DND-41 (cell line): ENCODE measurements at regions not wholly inside any gene's neighbourhood (a gene's known extent, or its start where the extent isn't known, plus 50 kb on each side); places are given as distances from the start of the nearest gene placed in this dataset.

ENCODE experiments used
- ATAC-seq: fragments of 200-7000 bp; cut with Tn5 transposase; 3 replicates; pipeline ENCODE4 v1.9.1; 2021; ENCODE audit warnings: low read depth; ENCODE audit not compliant: insufficient read depth
- DNase-seq: peaks from one replicate; pipeline ENCODE4 v3.0.0-alpha.2; 2020
- H2AFZ ChIP-seq: 2 replicates; pipeline ENCODE4 v1.6.0; 2012; ENCODE audit warnings: low read depth, low read length
- H3K27ac ChIP-seq: 2 replicates; pipeline ENCODE4 v1.5.1; 2012; ENCODE audit warnings: low read length, inconsistent platforms
- H3K27me3 ChIP-seq: fragments of 200-600 bp; sonication (generic); 2 replicates; pipeline ENCODE4 v1.6.0; 2012; ENCODE audit warnings: low read length, mild to moderate bottlenecking, inconsistent platforms; ENCODE audit not compliant: insufficient read depth, poor library complexity
- H3K36me3 ChIP-seq: 2 replicates; pipeline ENCODE4 v1.5.1; 2012; ENCODE audit warnings: low read length, inconsistent platforms; ENCODE audit not compliant: insufficient read depth
- H3K4me1 ChIP-seq: 2 replicates; pipeline ENCODE4 v1.5.1; 2012; ENCODE audit warnings: mild to moderate bottlenecking, low read length; ENCODE audit not compliant: insufficient read depth
- H3K4me2 ChIP-seq: 2 replicates; pipeline ENCODE4 v1.6.0; 2012; ENCODE audit warnings: mild to moderate bottlenecking, moderate library complexity, low read length, inconsistent platforms; ENCODE audit not compliant: insufficient read depth
- H3K4me3 ChIP-seq, 2 experiments: fragments of 200-600 bp in 1 of 2; shearing (Covaris generic) in 1 of 2; 2 replicates each; pipeline ENCODE4 v1.5.1; 2012 to 2016; ENCODE audit warnings: inconsistent platforms in 2 of 2, low read length in 2 of 2, mild to moderate bottlenecking in 2 of 2, low read depth in 1 of 2, moderate library complexity in 1 of 2
- H3K79me2 ChIP-seq: 2 replicates; pipeline ENCODE4 v1.6.0; 2012; ENCODE audit warnings: low read length, inconsistent platforms; ENCODE audit not compliant: insufficient read depth
- H3K9ac ChIP-seq: 2 replicates; pipeline ENCODE4 v1.6.0; 2012; ENCODE audit warnings: low read depth, mild to moderate bottlenecking, inconsistent platforms, low read length, moderate library complexity
- H3K9me3 ChIP-seq: 2 replicates; pipeline ENCODE4 v1.5.1; 2012; ENCODE audit warnings: low read length, moderate library complexity, mild to moderate bottlenecking, inconsistent platforms; ENCODE audit not compliant: insufficient read depth, severe bottlenecking
- H4K20me1 ChIP-seq: 2 replicates; pipeline ENCODE4 v1.6.0; 2012; ENCODE audit warnings: low read length; ENCODE audit not compliant: insufficient read depth
- CTCF ChIP-seq: IDR thresholded peaks from 2 replicates; pipeline ENCODE4 v1.5.1; 2012; ENCODE audit warnings: borderline replicate concordance, low read length, moderate library complexity, mild to moderate bottlenecking; ENCODE audit not compliant: poor library complexity, severe bottlenecking; ENCODE audit errors: extremely low read depth
- EZH2 ChIP-seq: IDR thresholded peaks from 3 replicates; pipeline ENCODE4 v1.6.1; 2012; ENCODE audit warnings: borderline replicate concordance, low read depth, mild to moderate bottlenecking, moderate library complexity, low read length, inconsistent platforms; ENCODE audit not compliant: severe bottlenecking

- DNase-seq (no peak), ATAC-seq (no peak)
- Histone ChIP-seq H3K9ac (no peak overlapping the region), H3K4me1 (no peaks in the 10 kb centered on the region), H3K79me2 (no peaks in the 10 kb centered on the region), H2AFZ (no peak overlapping the region), H4K20me1 (peaks cover 5% of the 10 kb centered on the region), H3K27ac (no peak overlapping the region), H3K36me3 (no peaks in the 10 kb centered on the region), H3K4me3 (no peak overlapping the region), H3K4me2 (no peak overlapping the region), H3K27me3 (peaks cover 44% of the 10 kb centered on the region), H3K9me3 (no peaks in the 10 kb centered on the region)
- no peak for TF ChIP-seq EZH2
- no peak for TF ChIP-seq CTCF
These were observed 214.5 kb downstream of the TEX29 start for GRCh38 chr13:111534751-111535522.

- H3K9me3 ChIP-seq = no peaks in the 10 kb centered on the region
- H2AFZ ChIP-seq = no peak overlapping the region
- H3K27ac ChIP-seq = no peak overlapping the region
- no peak overlapping the region for H3K9ac ChIP-seq
- ATAC-seq (no peak), DNase-seq (no peak)
- no peaks in the 10 kb centered on the region for H3K4me1 ChIP-seq
- no peak overlapping the region for H3K4me2 ChIP-seq
- peaks cover 8% of the 10 kb centered on the region for H4K20me1 ChIP-seq
- H3K4me3 ChIP-seq = no peak overlapping the region
- no peak for TF ChIP-seq EZH2
- no peak for TF ChIP-seq CTCF
- H3K79me2 ChIP-seq = no peaks in the 10 kb centered on the region
- H3K36me3 ChIP-seq = no peaks in the 10 kb centered on the region
- H3K27me3 ChIP-seq = peaks cover 44% of the 10 kb centered on the region
These were observed 215.0 kb downstream of the TEX29 start for GRCh38 chr13:111535523-111535811.

DNA sequence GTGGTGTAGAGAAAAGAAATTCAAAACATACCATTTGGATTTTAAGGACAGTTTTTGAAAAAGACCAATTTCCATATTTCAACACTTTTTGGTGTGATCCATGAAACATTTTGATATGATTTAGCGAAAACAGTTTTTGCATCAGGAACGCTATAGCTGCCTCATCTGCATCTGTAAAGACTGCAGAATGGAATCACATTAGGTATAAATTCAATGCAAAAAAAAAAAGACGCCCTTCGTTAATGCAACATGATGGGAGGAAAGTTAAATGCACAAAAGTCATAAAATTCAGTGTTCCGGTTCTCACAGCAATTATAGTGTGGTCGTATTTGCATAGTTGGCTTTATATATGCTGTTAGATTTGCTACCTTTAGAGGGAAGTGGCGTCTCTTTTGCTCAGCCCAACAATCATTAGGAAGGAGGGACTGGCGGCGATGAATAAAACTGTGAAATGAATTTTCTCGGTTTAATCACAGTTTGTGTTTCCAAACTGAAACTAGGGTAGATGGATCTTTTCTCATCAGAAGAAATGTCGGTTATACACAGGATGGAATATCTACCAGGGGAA lies 215.7 kb downstream of the TEX29 start:
- Histone ChIP-seq H3K27ac (no peak overlapping the region), H3K4me2 (no peak overlapping the region), H3K4me3 (no peak overlapping the region), H3K36me3 (no peaks in the 10 kb centered on the region), H3K27me3 (peaks cover 44% of the 10 kb centered on the region), H2AFZ (no peak overlapping the region), H3K9me3 (no peaks in the 10 kb centered on the region), H4K20me1 (peaks cover 8% of the 10 kb centered on the region; the same call in 1 of the 2 replicates), H3K9ac (no peak overlapping the region), H3K4me1 (no peaks in the 10 kb centered on the region), H3K79me2 (no peaks in the 10 kb centered on the region)
- no peak for ATAC-seq
- no peak for DNase-seq
- no peak for TF ChIP-seq EZH2
- TF ChIP-seq CTCF = no peak
